SJSA1 (cell line): ENCODE measurements at regions not wholly inside any gene's neighbourhood (a gene's known extent, or its start where the extent isn't known, plus 50 kb on each side); places are given as distances from the start of the nearest gene placed in this dataset.

Experiments
- DNase-seq, 2 experiments: peaks; one replicate each; pipeline ENCODE4 v3.0.0-alpha.2; 2015 to 2020; ENCODE audit warnings: low spot score in 2 of 2, low read depth in 1 of 2
- H3K27ac ChIP-seq: fragments of 250-450 bp; sonication (Bioruptor Pico); 2 replicates; pipeline ENCODE4 v1.5.1; 2020; ENCODE audit warnings: mild to moderate bottlenecking, moderate library complexity
- H3K27me3 ChIP-seq: fragments of 250-450 bp; sonication (Bioruptor Pico); replicated peaks from 2 replicates; pipeline ENCODE4 v1.5.1; 2020; ENCODE audit warnings: mild to moderate bottlenecking, moderate library complexity
- H3K36me3 ChIP-seq: fragments of 250-450 bp; sonication (Bioruptor Pico); 2 replicates; pipeline ENCODE4 v1.5.1; 2020; ENCODE audit warnings: mild to moderate bottlenecking
- H3K4me1 ChIP-seq: fragments of 250-450 bp; sonication (Bioruptor Pico); replicated peaks from 2 replicates; pipeline ENCODE4 v1.6.1; 2021; ENCODE audit warnings: mild to moderate bottlenecking
- H3K4me3 ChIP-seq: fragments of 250-450 bp; sonication (Bioruptor Pico); 2 replicates; pipeline ENCODE4 v1.5.1; 2020; ENCODE audit warnings: mild to moderate bottlenecking
- H3K9me3 ChIP-seq: fragments of 250-450 bp; sonication (Bioruptor Pico); replicated peaks from 2 replicates; pipeline ENCODE4 v1.5.1; 2020; ENCODE audit warnings: mild to moderate bottlenecking

DNA sequence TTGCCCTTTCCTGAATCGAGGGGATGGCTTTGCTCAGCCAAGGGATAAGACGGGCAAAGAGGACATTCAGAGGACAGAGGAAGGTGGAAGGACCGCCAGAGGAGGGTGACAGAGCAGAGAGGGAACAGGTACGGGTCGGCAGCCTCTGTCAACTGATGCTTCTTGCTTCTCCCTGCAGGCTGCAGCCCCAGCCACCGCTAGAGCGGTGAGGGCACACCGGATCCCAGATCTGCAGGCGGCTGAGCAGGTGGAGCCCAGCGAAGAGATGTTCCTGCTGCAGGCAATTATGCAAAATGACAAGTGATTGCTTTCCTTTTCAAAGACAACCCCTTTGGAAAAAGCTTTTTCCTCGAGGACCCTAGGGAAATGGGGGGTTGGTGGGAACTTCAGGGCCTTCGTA is 181.9 kb upstream of the ANKRD30A start:
- no peak overlapping the region for H3K27ac ChIP-seq
- H3K4me3 ChIP-seq = no peak overlapping the region
- no peaks in the 10 kb centered on the region for H3K4me1 ChIP-seq
- H3K36me3 ChIP-seq = no peaks in the 10 kb centered on the region
- H3K9me3 ChIP-seq = 0 out of 2 replicates have a peak, but pooled peaks cover under 1% of the 10 kb centered on the region
- DNase-seq = no peak
- no peaks in the 10 kb centered on the region for H3K27me3 ChIP-seq

DNA sequence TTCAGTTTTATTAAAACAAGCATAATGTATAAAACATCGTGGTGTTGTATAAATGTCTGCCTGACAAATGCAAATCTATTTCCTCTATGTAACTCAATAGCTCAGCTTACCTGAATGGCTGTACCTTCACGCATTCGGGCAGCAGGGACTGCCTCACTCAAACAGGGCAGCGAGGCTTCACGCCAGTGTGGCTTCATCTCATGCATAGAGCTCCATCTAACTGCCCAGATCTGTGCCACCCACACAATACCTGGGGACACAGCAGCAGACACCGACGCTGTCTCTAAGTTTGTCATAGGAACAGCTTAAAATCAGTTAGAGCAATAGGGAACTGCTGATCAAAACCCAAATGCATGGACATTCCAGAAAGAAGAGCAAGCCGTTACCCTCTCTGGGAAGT is 182.8 kb upstream of the ANKRD30A start:
- Histone ChIP-seq H3K27ac (no peak overlapping the region), H3K27me3 (no peaks in the 10 kb centered on the region), H3K36me3 (no peaks in the 10 kb centered on the region), H3K9me3 (no peaks in the 10 kb centered on the region), H3K4me1 (no peaks in the 10 kb centered on the region), H3K4me3 (no peak overlapping the region)
- DNase-seq = no peak

DNA sequence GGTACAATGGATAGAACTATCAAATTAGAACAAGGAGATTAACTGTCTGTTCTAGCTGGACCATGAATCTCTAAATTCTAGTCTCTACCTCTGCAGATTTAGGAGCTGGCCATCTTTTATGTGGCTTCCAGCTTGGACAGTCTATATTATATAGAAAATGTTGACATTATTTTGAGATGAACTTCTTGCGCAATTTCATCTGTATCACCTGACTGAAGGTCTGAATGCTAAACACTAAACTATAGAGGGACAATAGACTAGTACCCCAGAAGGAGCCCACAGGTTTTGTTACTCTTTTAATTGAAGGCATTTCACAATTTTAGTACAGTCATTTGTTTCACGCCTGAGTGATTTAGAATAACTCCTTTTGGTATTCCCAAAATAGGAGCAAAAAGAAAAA is 222.4 kb upstream of the ANKRD30A start:
- DNase-seq = no peak
- Histone ChIP-seq H3K27me3 (no peaks in the 10 kb centered on the region), H3K4me1 (no peaks in the 10 kb centered on the region)

DNA sequence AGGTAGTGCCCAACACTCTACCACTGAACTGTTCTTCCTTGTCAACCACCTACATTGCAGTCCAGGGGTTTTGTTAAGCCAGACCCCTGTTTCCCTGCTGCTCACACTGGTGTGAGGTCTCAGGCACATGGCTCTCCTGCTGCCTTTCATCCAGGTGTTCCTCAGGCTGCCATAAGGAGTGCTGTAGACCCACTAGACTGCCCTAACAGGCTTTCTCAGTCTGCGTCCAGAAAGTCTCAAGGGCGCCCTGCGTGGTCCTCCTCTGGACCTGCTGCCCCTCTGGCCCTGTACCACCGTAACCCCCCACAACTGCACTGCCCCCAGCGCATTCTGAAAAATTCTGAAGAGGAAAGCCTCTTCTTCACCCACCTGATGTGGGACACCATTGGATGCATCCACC is 225.7 kb upstream of the ANKRD30A start:
- DNase-seq = no peak
- no peak overlapping the region for H3K4me3 ChIP-seq
- H3K9me3 ChIP-seq = no peaks in the 10 kb centered on the region
- H3K27ac ChIP-seq = no peak overlapping the region
- H3K36me3 ChIP-seq = no peaks in the 10 kb centered on the region
- no peaks in the 10 kb centered on the region for H3K27me3 ChIP-seq
- no peaks in the 10 kb centered on the region for H3K4me1 ChIP-seq

More for the DNA sequence above, 222.4 kb upstream of the ANKRD30A start:
- Histone ChIP-seq H3K27ac (no peak overlapping the region), H3K36me3 (no peaks in the 10 kb centered on the region), H3K9me3 (no peaks in the 10 kb centered on the region), H3K4me3 (no peak overlapping the region)

DNA sequence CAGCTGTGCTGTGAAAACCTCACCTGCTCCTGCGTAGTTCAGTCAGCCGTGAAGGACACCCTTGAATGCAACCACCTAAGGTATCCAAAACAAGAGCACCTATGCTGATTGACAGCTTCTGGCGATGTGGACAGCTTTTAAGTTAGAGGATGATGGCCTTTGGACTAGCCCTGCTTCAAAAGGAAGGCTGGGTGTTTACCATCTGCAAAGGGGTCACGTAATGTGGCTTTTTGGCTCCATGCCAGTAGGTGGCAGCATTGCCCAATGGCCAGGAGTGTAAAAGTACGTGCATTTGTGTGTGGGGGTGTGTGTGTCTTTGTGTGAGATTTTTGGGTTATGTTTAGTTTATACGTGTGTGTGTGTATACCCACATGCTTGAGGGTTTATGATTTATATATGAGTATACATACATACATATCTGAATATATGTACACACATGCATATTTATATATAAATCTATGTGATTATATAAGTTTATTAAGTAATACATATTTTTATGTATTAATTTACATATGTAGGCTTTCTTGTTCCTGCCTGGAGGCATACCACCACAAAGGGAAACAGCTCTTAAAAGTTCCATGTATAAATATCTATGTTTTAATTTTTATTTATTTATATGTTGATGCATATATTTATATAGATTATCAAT is 236.3 kb upstream of the ANKRD30A start:
- H3K36me3 ChIP-seq = no peaks in the 10 kb centered on the region
- no peaks in the 10 kb centered on the region for H3K27me3 ChIP-seq
- H3K27ac ChIP-seq = no peak overlapping the region
- no peaks in the 10 kb centered on the region for H3K9me3 ChIP-seq
- H3K4me3 ChIP-seq = no peak overlapping the region
- no peaks in the 10 kb centered on the region for H3K4me1 ChIP-seq
- no peak for DNase-seq

DNA sequence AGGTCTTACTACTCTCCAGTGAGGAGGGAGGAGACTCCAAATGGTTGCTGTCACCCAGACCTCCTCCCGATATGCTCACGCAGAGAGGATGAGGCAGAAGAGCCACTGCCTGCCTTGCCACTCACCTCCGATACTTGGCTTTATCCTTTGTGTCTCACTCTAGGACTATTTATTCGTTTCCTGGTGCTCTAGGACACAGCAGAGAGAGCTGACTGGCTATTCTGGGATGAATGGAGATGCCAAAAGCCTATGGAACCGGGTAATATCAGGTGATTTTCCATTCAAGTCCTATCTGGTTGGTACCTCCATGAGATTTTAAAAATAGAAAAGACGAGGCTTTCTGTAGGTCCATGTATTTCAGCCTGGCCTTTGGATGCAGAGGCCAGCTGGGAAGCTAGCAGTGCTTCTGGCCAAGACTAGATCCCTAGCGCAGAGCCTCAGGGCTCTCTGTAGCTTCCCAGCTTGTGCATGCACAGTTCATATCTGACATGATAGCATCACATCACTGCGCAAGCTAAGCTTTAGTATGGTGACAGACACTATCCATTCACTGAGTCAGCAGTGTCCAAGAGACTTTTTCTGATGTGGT is 239.0 kb upstream of the ANKRD30A start:
- Histone ChIP-seq H3K27ac (no peak overlapping the region), H3K27me3 (no peaks in the 10 kb centered on the region), H3K4me1 (no peaks in the 10 kb centered on the region), H3K9me3 (no peaks in the 10 kb centered on the region), H3K36me3 (no peaks in the 10 kb centered on the region), H3K4me3 (no peak overlapping the region)
- no peak for DNase-seq

DNA sequence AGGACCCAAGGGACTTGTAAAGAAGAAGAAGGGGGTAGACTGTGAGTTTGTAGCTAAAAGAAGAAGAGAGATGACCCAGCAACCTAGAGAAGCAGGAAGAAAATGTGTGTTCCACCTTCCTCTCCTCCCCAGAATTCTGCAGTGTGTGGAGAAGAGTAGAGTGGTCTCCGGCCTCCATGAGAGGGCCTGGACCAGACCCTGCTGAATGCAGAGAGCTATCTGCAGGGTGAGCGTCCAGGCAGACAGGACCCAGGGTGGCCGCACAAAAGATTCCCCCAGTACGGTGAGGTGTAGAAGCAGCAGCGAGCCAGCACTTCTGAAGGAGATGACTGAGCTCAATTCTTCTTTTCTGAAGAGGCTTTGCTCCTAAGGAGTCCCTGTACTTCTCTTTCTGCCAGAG is 239.7 kb upstream of the ANKRD30A start:
- no peak overlapping the region for H3K4me3 ChIP-seq
- no peak for DNase-seq
- H3K27me3 ChIP-seq = no peaks in the 10 kb centered on the region
- no peaks in the 10 kb centered on the region for H3K4me1 ChIP-seq
- H3K36me3 ChIP-seq = no peaks in the 10 kb centered on the region
- no peaks in the 10 kb centered on the region for H3K9me3 ChIP-seq
- no peak overlapping the region for H3K27ac ChIP-seq

DNA sequence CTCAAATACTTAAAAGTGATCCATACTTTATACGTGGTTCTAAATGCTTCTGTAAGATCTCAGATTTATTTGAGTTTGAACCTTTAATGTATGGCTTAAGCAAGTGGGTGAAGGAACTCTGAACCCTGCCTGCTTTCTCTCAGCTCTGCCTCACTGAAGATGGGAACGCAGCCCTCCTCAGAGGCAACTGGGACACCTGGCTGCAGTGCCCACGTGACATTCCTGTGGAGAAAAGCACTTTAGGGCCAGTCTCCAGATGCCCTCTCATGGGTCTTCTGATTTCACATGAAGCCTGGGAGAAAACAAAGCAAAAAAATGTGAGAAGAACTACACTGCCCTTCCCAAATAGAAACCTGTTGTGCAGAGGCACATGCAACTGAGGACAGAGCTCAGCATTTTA is 242.6 kb upstream of the ANKRD30A start:
- H3K27me3 ChIP-seq = 0 out of 2 replicates have a peak, but pooled peaks cover 5% of the 10 kb centered on the region
- no peak for DNase-seq
- no peaks in the 10 kb centered on the region for H3K9me3 ChIP-seq
- H3K4me1 ChIP-seq = no peaks in the 10 kb centered on the region
- no peak overlapping the region for H3K27ac ChIP-seq
- H3K36me3 ChIP-seq = no peaks in the 10 kb centered on the region
- H3K4me3 ChIP-seq = no peak overlapping the region

DNA sequence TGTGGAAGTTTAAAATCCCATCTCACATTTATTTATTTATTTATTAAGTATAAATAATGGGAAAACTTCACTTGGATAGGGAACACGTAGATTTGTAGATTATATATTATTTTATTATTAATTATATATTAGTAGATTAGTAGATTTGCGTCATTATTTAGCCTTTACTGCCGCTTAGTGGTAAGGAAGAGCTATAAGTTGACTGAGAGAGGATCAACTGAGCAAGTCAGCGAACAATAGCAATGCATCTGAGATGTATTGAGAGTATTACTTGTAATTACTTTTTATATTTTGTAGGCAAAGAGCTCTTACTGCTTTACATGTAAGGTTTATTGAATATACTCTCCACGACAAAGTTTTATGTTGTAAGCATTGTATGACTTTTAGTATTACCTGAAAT is 244.5 kb upstream of the ANKRD30A start:
- Histone ChIP-seq H3K27ac (no peak overlapping the region), H3K9me3 (no peaks in the 10 kb centered on the region), H3K27me3 (0 out of 2 replicates have a peak, but pooled peaks cover 5% of the 10 kb centered on the region), H3K4me1 (no peaks in the 10 kb centered on the region), H3K36me3 (no peaks in the 10 kb centered on the region), H3K4me3 (no peak overlapping the region)
- DNase-seq = no peak

DNA sequence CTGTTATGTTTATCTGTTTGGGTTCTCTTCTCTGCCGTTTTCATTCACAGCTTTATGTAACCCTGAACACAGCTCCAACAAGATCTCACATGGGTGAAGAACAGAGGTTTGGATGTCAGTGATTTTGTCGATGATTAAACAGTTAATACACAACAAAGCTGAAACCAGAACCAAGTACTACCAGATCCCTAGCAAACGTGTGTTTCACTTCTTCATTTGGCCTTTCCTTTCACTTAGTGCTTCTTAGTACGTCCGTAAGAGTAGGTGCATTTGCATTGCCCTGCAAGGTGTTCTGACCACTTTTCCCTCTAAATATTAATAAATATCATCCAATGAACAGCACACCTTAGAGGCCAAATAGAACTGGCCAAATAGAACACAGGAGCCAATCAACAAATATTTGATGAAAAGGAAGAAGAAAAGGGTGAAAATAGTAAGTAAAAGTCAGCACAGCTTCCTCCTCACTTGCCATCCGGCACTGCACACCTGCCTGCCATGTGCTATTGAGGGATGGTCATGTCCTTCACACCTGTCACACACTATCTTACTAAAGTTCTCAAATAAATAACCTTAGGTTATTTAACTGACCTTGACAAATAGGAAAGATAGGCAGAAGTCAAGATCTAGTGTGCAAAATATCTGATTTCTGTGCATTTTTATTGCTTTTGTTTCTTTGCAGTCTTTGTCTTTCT is 252.6 kb upstream of the ANKRD30A start:
- Histone ChIP-seq H3K36me3 (no peaks in the 10 kb centered on the region), H3K9me3 (no peaks in the 10 kb centered on the region), H3K27ac (no peak overlapping the region), H3K27me3 (no peaks in the 10 kb centered on the region; the same call in 1 of the 2 replicates), H3K4me1 (no peaks in the 10 kb centered on the region), H3K4me3 (no peak overlapping the region)
- DNase-seq = no peak

DNA sequence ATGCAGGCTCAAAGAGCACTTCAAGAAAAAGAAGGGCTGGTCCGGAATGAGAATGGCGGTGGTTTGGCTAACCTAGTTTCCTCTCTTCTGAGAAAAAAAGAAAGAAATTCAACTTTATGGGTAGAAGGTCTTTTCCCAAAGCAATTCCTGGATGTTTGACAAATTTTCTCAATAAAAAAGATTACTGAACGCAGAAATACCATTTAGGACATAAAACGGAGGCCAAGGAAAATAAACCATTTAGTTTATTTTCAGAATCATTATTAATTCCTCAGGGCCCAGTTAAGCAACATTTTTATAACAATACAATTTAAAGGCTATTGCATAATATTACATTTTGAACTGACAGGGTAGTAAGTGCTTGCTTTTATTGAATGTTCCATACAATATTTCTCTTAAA is 284.6 kb upstream of the ANKRD30A start:
- no peak for DNase-seq

DNA sequence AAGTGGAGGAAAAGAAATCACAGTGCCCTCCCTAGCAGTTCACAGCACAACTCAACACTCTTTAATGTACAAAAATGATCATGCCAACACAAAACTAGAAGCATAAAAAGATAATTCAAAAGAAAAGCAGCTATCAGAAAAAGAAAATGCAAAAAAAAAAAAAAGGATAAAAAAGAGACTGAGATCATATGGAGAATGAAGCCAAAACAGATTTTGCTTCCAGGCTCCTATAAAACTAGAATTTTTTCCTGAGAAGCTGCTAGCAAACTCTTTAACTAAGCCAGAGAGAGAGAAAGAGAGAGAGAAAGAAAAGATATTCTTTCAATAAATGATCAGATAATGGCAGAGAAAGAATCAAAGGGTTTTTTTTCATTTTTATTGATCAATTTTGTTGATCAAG is 288.0 kb upstream of the ANKRD30A start:
- no peak overlapping the region for H3K27ac ChIP-seq
- no peaks in the 10 kb centered on the region for H3K36me3 ChIP-seq
- no peaks in the 10 kb centered on the region for H3K9me3 ChIP-seq
- no peak overlapping the region for H3K4me3 ChIP-seq
- H3K27me3 ChIP-seq = no peaks in the 10 kb centered on the region
- H3K4me1 ChIP-seq = no peaks in the 10 kb centered on the region
- DNase-seq = no peak

More for the DNA sequence above, 284.6 kb upstream of the ANKRD30A start:
- no peaks in the 10 kb centered on the region for H3K27me3 ChIP-seq
- H3K27ac ChIP-seq = no peak overlapping the region
- no peak overlapping the region for H3K4me3 ChIP-seq
- no peaks in the 10 kb centered on the region for H3K9me3 ChIP-seq
- H3K4me1 ChIP-seq = no peaks in the 10 kb centered on the region
- H3K36me3 ChIP-seq = no peaks in the 10 kb centered on the region

DNA sequence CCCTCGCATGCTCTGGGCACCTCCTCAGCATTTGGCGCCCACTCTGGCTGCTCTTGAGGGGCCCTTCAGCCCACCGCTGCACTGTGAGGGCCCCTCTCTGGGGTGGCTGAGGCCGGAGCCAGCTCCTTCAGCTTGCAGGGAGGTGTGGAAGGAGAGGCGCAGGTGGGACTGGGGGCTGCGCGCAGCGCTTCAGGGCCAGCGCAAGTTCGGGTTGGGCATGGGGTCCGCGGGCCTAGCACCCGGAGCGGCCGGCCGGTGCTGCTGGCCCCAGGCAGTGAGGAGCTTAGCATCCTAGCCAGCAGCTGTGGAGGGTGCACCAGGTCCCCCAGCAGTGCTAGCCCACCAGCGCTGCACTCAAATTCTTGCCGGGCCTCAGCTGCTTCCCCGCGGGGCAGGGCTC is 305.6 kb upstream of the ANKRD30A start:
- H3K27me3 ChIP-seq = no peaks in the 10 kb centered on the region
- H3K4me1 ChIP-seq = no peaks in the 10 kb centered on the region
- no peak overlapping the region for H3K27ac ChIP-seq
- DNase-seq = no peak
- H3K4me3 ChIP-seq = no peak overlapping the region
- H3K9me3 ChIP-seq = no peaks in the 10 kb centered on the region
- H3K36me3 ChIP-seq = no peaks in the 10 kb centered on the region

DNA sequence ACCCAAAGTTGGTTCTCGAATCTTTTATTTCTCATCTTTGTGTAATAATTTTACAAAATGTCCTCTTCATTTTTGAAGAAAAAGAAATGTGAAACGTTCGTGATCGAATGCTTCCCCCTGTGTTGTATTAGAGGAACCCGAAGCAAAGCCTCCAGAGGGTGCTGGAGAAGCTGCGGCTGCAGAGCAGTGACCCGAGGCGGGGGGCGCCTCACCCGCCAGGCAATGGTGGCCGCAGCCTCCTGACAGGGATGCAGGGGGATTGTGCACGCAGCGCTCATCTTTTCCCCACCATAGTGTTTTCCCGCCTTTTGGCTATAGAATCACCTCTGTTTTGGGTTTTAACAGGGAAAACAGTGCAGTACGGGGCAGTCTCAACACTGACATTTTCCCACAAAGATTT is 307.5 kb upstream of the ANKRD30A start:
- Histone ChIP-seq H3K4me3 (no peak overlapping the region), H3K27me3 (no peaks in the 10 kb centered on the region), H3K27ac (no peak overlapping the region), H3K9me3 (no peaks in the 10 kb centered on the region), H3K4me1 (no peaks in the 10 kb centered on the region), H3K36me3 (no peaks in the 10 kb centered on the region)
- DNase-seq = no peak
